ENCODE measurements at regions not wholly inside any gene's neighbourhood (a gene's known extent, or its start where the extent isn't known, plus 50 kb on each side); places are given as distances from the start of the nearest gene placed in this dataset.
"Not testable (repeated sequence)": the region's sequence is repeated elsewhere in the genome, so short reads cannot be mapped to it uniquely, and the experiment has no call there.

- Histone ChIP-seq H3K27ac (no peak overlapping the region), H3K4me3 (no peak overlapping the region), H3K4me1 (replicated peaks in 1 of 2) (peaks cover 10 to 20% of the 10 kb centered on the region in 2 donors)
- ATAC-seq (replicated peaks in 6 of 8): peak in 4 of 8 experiments; percentile 60 to 81 (median 73)
- in situ Hi-C loops (cut with MboI; ENCODE audit: low pct_unique_long_range_greater_than_20kb in 2 of 9, low sequenced_read_pairs in 9 of 9, unreplicated experiment in 9 of 9): no loop called here
- 0 to 20% (median 14%) methylated on average over 2 to 8 of the region's 8 CpGs for WGBS, 10 experiments
Measured at GRCh38 chr2:116142644-116143227, 1671.8 kb upstream of the DDX18 start.

- 0 to 91% (median 69%) methylated on average over 2 to 4 of the region's 4 CpGs; no CpG with 5 or more reads in 1 of the 10 experiments for WGBS, 10 experiments
- Histone ChIP-seq H3K4me1 (replicated peaks in 1 of 2) (peaks cover 10 to 20% of the 10 kb centered on the region in 2 donors), H3K4me3 (no peak overlapping the region), H3K27ac (no peak overlapping the region)
- no peak for ATAC-seq (replicated peaks in 6 of 8)
- in situ Hi-C loops (cut with MboI; ENCODE audit: low pct_unique_long_range_greater_than_20kb in 2 of 9, low sequenced_read_pairs in 9 of 9, unreplicated experiment in 9 of 9): no loop called here
Measured at GRCh38 chr2:116145031-116145430, 1669.5 kb upstream of the DDX18 start.

- Histone ChIP-seq H3K4me3 (no peak overlapping the region), H3K4me1 (replicated peaks in 1 of 2) (peaks cover 0 to 5% of the 10 kb centered on the region in 2 donors), H3K27ac (no peak overlapping the region)
- in situ Hi-C loops (cut with MboI; ENCODE audit: low pct_unique_long_range_greater_than_20kb in 2 of 9, low sequenced_read_pairs in 9 of 9, unreplicated experiment in 9 of 9): no loop called here
- ATAC-seq (replicated peaks in 6 of 8): no peak
Measured at GRCh38 chr2:116148361-116148760, 1666.1 kb upstream of the DDX18 start.

- no peak overlapping the region for H3K27ac ChIP-seq
- no peak overlapping the region for H3K4me3 ChIP-seq
- H3K4me1 ChIP-seq (replicated peaks in 1 of 2): no peaks in the 10 kb centered on the region
- in situ Hi-C loops (cut with MboI; ENCODE audit: low pct_unique_long_range_greater_than_20kb in 2 of 9, low sequenced_read_pairs in 9 of 9, unreplicated experiment in 9 of 9): no loop called here
- ATAC-seq (replicated peaks in 6 of 8): no peak
- 5 to 88% (median 54%) methylated on average over 2 to 3 of the region's 3 CpGs for whole genome bisulfite sequencing, 10 experiments
Measured at GRCh38 chr2:116153729-116154128, 1660.8 kb upstream of the DDX18 start.

- Histone ChIP-seq H3K27ac (no peak overlapping the region), H3K4me1 (replicated peaks in 1 of 2) (no peaks in the 10 kb centered on the region), H3K4me3 (no peak overlapping the region)
- 0 to 97% (median 64%) methylated on average over 2 to 5 of the region's 5 CpGs; no CpG with 5 or more reads in 3 of the 10 experiments for WGBS, 10 experiments
- in situ Hi-C loops (cut with MboI; ENCODE audit: low pct_unique_long_range_greater_than_20kb in 2 of 9, low sequenced_read_pairs in 9 of 9, unreplicated experiment in 9 of 9): no loop called here
- ATAC-seq (replicated peaks in 6 of 8): no peak
Measured at GRCh38 chr2:116160657-116161056, 1653.8 kb upstream of the DDX18 start.

GRCh38 chr2:116162395-116162794 lies 1652.1 kb upstream of the DDX18 start:
- Histone ChIP-seq H3K4me1 (replicated peaks in 1 of 2) (no peaks in the 10 kb centered on the region), H3K4me3 (no peak overlapping the region), H3K27ac (no peak overlapping the region)
- ATAC-seq (replicated peaks in 6 of 8): no peak
- WGBS, 10 experiments: 0 to 100% (median 86%) methylated on average over 1 to 2 of the region's 2 CpGs; no CpG with 5 or more reads in 2 of the 10 experiments
- in situ Hi-C loops (cut with MboI; ENCODE audit: low pct_unique_long_range_greater_than_20kb in 2 of 9, low sequenced_read_pairs in 9 of 9, unreplicated experiment in 9 of 9): no loop called here

- no peak overlapping the region for H3K4me3 ChIP-seq
- ATAC-seq (replicated peaks in 6 of 8): peak in 1 of 8 experiments; percentile 63
- no peak overlapping the region for H3K27ac ChIP-seq
Measured at GRCh38 chr2:116167107-116167506, 1647.4 kb upstream of the DDX18 start.

GRCh38 chr2:116180072-116180471 lies 1634.4 kb upstream of the DDX18 start:
- H3K4me3 ChIP-seq: no peak overlapping the region
- H3K4me1 ChIP-seq (replicated peaks in 1 of 2): no peaks in the 10 kb centered on the region
- no peak for ATAC-seq (replicated peaks in 6 of 8)
- WGBS, 10 experiments: 3 to 39% (median 11%) methylated on average over 2 to 3 of the region's 3 CpGs
- no peak overlapping the region for H3K27ac ChIP-seq
- in situ Hi-C loops (cut with MboI; ENCODE audit: low pct_unique_long_range_greater_than_20kb in 2 of 9, low sequenced_read_pairs in 9 of 9, unreplicated experiment in 9 of 9): no loop called here

More at GRCh38 chr2:116167107-116167506, 1647.4 kb upstream of the DDX18 start:
- H3K4me1 ChIP-seq (replicated peaks in 1 of 2): no peaks in the 10 kb centered on the region
- in situ Hi-C loops (cut with MboI; ENCODE audit: low pct_unique_long_range_greater_than_20kb in 2 of 9, low sequenced_read_pairs in 9 of 9, unreplicated experiment in 9 of 9): no loop called here

- WGBS, 10 experiments: 8 to 95% (median 53%) methylated on average over 1 to 2 of the region's 2 CpGs; no CpG with 5 or more reads in 3 of the 10 experiments
- H3K4me3 ChIP-seq; ATAC-seq (replicated peaks in 6 of 8); H3K4me1 ChIP-seq (replicated peaks in 1 of 2); H3K27ac ChIP-seq; in situ Hi-C loops (cut with MboI; ENCODE audit: low pct_unique_long_range_greater_than_20kb in 2 of 9, low sequenced_read_pairs in 9 of 9, unreplicated experiment in 9 of 9): not testable (repeated sequence)
Measured at GRCh38 chr2:116190684-116191083, 1623.8 kb upstream of the DDX18 start.

GRCh38 chr2:116200086-116200485 lies 1614.4 kb upstream of the DDX18 start:
- 2 to 97% (median 58%) methylated on average over 1 to 2 of the region's 2 CpGs for WGBS, 10 experiments
- in situ Hi-C loops (cut with MboI; ENCODE audit: low pct_unique_long_range_greater_than_20kb in 2 of 9, low sequenced_read_pairs in 9 of 9, unreplicated experiment in 9 of 9): no loop called here
- no peaks in the 10 kb centered on the region for H3K4me1 ChIP-seq (replicated peaks in 1 of 2)
- no peak overlapping the region for H3K27ac ChIP-seq
- no peak overlapping the region for H3K4me3 ChIP-seq
- ATAC-seq (replicated peaks in 6 of 8): no peak

- Histone ChIP-seq H3K4me1 (replicated peaks in 1 of 2) (no peaks in the 10 kb centered on the region), H3K4me3 (no peak overlapping the region), H3K27ac (no peak overlapping the region)
- ATAC-seq (replicated peaks in 6 of 8): no peak
- in situ Hi-C loops (cut with MboI; ENCODE audit: low pct_unique_long_range_greater_than_20kb in 2 of 9, low sequenced_read_pairs in 9 of 9, unreplicated experiment in 9 of 9): no loop called here
- WGBS, 10 experiments: 5 to 100% (median 65%) methylated on average over 1 to 3 of the region's 3 CpGs
Measured at GRCh38 chr2:116211719-116212118, 1602.8 kb upstream of the DDX18 start.

- no peak for ATAC-seq (replicated peaks in 6 of 8)
- in situ Hi-C loops (cut with MboI; ENCODE audit: low pct_unique_long_range_greater_than_20kb in 2 of 9, low sequenced_read_pairs in 9 of 9, unreplicated experiment in 9 of 9): no loop called here
- 35 to 100% (median 74%) methylated on average over 3 to 4 of the region's 4 CpGs for WGBS, 10 experiments
- H3K4me1 ChIP-seq (replicated peaks in 1 of 2): no peaks in the 10 kb centered on the region
- no peak overlapping the region for H3K27ac ChIP-seq
- no peak overlapping the region for H3K4me3 ChIP-seq
Measured at GRCh38 chr2:116222793-116223192, 1591.7 kb upstream of the DDX18 start.

GRCh38 chr2:116223912-116224311 lies 1590.6 kb upstream of the DDX18 start:
- 70% methylated on average over 3 of the region's 4 CpGs; no CpG with 5 or more reads in 9 of the 10 experiments for WGBS, 10 experiments
- ATAC-seq (replicated peaks in 6 of 8): no peak
- in situ Hi-C loops (cut with MboI; ENCODE audit: low pct_unique_long_range_greater_than_20kb in 2 of 9, low sequenced_read_pairs in 9 of 9, unreplicated experiment in 9 of 9): no loop called here

GRCh38 chr2:116224610-116225009 lies 1589.9 kb upstream of the DDX18 start:
- in situ Hi-C loops (cut with MboI; ENCODE audit: low pct_unique_long_range_greater_than_20kb in 2 of 9, low sequenced_read_pairs in 9 of 9, unreplicated experiment in 9 of 9): no loop called here
- no peak overlapping the region for H3K4me3 ChIP-seq
- WGBS, 10 experiments: 14 to 100% (median 73%) methylated on average over 1 to 4 of the region's 6 CpGs; no CpG with 5 or more reads in 4 of the 10 experiments
- no peaks in the 10 kb centered on the region for H3K4me1 ChIP-seq (replicated peaks in 1 of 2)
- H3K27ac ChIP-seq: no peak overlapping the region
- no peak for ATAC-seq (replicated peaks in 6 of 8)

More at GRCh38 chr2:116223912-116224311, 1590.6 kb upstream of the DDX18 start:
- H3K4me1 ChIP-seq (replicated peaks in 1 of 2): no peaks in the 10 kb centered on the region
- H3K4me3 ChIP-seq: no peak overlapping the region
- H3K27ac ChIP-seq: no peak overlapping the region

Measured in motor neuron (in vitro differentiated cells).